HUDEP-2 (cell line): ENCODE measurements at regions not wholly inside any gene's neighbourhood (a gene's known extent, or its start where the extent isn't known, plus 50 kb on each side); places are given as distances from the start of the nearest gene placed in this dataset.
A peak's percentile ranks its signal among the peaks of the same experiment; 100 is the strongest.

Experiments
- DNase-seq, 76 experiments: peaks; one replicate each; lab custom pipeline; 2025; ENCODE audit not compliant: unreplicated experiment in 76 of 76; lab: John Stamatoyannopoulos, UW

DNA sequence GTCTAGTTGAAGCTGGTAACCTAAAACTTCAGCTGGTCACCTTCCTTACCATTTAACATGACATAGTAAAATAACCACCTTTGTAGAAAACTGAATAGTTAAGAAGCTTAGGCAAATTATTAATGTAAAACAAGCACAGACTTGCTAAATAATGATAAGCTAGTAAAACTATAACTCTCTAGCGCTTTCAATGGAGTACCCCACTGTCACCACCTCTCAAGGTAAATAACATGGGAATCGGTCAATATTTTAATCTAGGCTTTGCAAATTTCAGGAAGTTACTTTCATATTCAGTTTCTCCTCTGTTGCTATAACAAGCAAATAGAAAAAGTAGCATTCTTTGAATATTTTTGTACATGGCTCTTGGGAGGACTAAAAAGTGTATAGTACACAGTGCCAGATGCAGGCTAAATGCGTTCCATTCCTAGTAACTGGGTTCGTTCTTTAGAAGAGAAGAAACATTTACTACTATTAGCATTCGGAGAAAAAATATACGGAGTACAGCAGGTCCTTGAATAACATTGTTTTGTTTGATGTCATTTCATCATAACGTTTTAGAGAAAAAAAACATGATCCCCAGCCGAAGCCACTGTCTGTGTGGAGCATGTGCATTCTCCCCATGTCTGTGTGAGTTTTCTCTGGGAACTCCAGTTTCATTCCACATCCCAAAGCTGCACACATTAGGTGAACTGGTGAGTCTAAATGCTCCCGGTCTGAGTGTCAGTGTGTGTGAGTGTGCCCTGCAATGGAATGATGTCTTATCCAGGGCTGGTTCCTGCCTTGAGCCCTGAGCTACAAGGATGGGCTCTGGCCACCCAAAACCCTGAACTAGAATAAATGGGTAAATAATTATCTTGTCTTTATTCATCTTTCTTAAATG lies 52.5 kb downstream of the EPRS1 start:
- DNase-seq = no peak

GRCh38 chr1:219991919-219992318 lies 54.4 kb downstream of the EPRS1 start:
- DNase-seq = peak in 12 of 76 experiments; percentile 1 to 36 (median 8)

GRCh38 chr1:219991511-219991810 lies 54.8 kb downstream of the EPRS1 start:
- DNase-seq = no peak

GRCh38 chr1:219990782-219991510 lies 55.4 kb downstream of the EPRS1 start:
- peak in 20 of 76 experiments; percentile 2 to 49 (median 26) for DNase-seq

- DNase-seq = no peak
Observed at GRCh38 chr1:219989766-219990165, 56.5 kb downstream of the EPRS1 start.

DNA sequence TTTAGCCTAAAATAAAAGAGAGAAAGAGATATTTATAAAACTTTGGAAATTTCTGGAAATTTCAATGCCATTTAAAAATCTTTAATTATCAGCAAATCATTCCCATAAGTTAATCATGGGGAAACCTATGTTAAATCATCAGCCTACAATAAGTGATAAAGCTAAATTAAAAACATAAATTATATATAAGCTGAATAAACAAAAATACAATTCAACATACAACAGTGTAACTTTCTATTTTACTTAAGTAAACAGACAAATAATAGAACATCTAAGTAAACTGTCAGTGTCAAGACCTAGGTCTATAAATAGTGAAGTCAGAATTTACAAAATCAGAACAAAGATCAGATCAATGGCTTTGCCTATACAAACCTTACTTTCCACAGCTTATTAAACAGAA lies 57.5 kb downstream of the EPRS1 start:
- no peak for DNase-seq

DNA sequence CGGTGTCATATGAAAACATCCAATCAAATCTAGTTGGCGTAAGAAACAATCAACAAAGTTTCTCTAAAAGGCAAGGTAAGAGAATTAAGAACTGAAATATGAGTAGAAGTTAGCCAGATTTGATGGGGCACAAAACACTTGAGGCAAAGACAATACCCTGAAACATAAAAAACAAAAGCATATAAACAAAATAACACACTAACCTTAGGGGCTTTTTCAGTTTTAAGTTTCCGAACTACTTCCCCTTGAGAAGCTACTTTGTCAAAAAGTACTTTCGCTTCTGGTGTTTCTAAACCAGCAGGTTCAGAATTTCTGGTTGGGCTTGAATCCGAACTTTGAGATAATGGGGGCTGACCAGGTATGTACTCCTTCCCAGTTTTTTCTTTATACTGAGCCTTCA lies 57.9 kb downstream of the EPRS1 start:
- no peak for DNase-seq

DNA sequence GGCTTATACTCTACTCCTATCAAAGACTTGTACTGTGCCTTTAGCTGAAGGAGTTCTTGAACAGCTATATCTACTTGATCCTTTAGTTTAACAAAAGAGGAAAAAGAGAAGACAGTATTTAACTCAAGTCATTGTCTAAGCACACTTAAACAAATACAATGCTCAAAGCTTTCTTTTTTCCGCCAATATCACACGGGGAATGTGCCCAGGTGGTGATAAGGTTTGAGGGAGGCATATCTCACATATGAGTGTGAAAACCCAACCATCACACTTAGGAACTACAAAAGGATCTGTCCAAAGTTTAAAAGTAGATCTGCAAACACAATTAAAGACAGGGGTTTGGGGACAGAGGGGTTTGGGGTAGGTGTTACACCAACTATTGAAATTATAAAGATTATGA lies 59.0 kb upstream of the SLC30A10 start:
- no peak for DNase-seq

DNA sequence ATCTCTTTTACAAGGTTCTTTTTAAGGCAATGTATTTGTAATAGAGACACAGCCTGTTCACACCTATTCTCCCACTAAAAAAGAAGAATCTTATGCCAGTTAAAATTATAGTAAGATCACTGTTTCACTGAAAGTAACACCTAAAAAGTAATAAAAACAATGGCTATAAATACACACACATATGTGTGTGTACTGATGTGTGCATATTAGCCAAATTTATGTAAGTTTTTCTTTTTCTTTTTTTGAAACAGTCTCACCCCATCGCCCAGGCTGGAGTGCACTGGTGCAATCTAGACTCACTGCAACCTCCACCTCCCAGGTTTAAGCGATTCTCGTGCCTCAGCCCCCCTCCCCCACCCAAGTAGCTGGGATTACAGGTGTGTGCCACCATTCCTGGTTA lies 56.8 kb upstream of the SLC30A10 start:
- DNase-seq = no peak
